ENCODE measurements at regions not wholly inside any gene's neighbourhood (a gene's known extent, or its start where the extent isn't known, plus 50 kb on each side); places are given as distances from the start of the nearest gene placed in this dataset.

DNA sequence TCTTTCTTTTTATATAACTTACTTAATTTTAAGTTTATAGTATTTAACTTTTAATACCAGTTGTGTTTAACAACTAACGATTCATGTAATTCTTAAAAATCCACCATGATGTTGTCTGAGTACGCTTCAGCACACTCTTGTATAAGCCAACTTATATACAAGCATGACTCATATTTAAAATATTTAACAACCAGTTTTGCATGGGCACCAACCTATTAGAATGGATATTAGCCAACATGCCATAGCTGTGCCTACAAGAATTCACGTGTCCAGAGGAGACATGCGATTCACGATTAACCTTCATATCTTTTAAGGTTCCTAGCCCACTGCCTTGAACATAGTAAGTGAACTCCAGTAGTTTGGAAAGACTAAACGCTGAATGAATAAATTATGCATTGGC, 1023.2 kb downstream of the TBL1XR1 start:
- ChIA-PET CTCF (ENCODE audit: low intra/inter-chr PET ratio) (no interaction called here), POLR2A (no interaction called here)
- Histone ChIP-seq H3K9me1 (ENCODE audit: control insufficient read depth, insufficient read depth, low read length) (no peaks in the 10 kb centered on the region), H2AFZ (ENCODE audit: low read depth, low read length) (no peak overlapping the region), H3K4me3 (no peak overlapping the region), H3K9me3 (replicated peaks; ENCODE audit: control insufficient read depth, insufficient read depth, low read depth, low read length) (no peaks in the 10 kb centered on the region; the same call in 1 of the 2 replicates), H3K27ac (ENCODE audit: extremely low read depth, low read depth, low read length) (no peak overlapping the region), H3K4me2 (ENCODE audit: insufficient read depth, low read length) (no peak overlapping the region), H3K36me3 (ENCODE audit: control insufficient read depth, insufficient read depth, low read length) (no peaks in the 10 kb centered on the region), H3K79me2 (ENCODE audit: control insufficient read depth, insufficient read depth, low read length) (no peaks in the 10 kb centered on the region), H3K4me1 (replicated peaks in 1 of 2; ENCODE audit: control insufficient read depth in 2 of 2, insufficient read depth in 2 of 2, low read length in 2 of 2) (no peaks in the 10 kb centered on the region), H4K20me1 (replicated peaks; ENCODE audit: control insufficient read depth, insufficient read depth, low read length) (no peaks in the 10 kb centered on the region), H3K27me3 (ENCODE audit: control insufficient read depth in 2 of 2, insufficient read depth in 2 of 2, low read length in 2 of 2) (no peaks in the 10 kb centered on the region), H3K9ac (ENCODE audit: insufficient read depth in 1 of 2, low read depth in 2 of 2, low read length in 2 of 2) (no peak overlapping the region)
- DNase-seq (ENCODE audit: extremely low read depth in 1 of 4, low spot score in 3 of 4) (no peak), ATAC-seq (no peak), FAIRE-seq (no peak)
- WGBS (ENCODE audit: insufficient coverage, low coverage, missing lambda C conversion rate) = 3% methylated on average over 6 of the region's 6 CpGs
- TF ChIP-seq, protein P1, sequence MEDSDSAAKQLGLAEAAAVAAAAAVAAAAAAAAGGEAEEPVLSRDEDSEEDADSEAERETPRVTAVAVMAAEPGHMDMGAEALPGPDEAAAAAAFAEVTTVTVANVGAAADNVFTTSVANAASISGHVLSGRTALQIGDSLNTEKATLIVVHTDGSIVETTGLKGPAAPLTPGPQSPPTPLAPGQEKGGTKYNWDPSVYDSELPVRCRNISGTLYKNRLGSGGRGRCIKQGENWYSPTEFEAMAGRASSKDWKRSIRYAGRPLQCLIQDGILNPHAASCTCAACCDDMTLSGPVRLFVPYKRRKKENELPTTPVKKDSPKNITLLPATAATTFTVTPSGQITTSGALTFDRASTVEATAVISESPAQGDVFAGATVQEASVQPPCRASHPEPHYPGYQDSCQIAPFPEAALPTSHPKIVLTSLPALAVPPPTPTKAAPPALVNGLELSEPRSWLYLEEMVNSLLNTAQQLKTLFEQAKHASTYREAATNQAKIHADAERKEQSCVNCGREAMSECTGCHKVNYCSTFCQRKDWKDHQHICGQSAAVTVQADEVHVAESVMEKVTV (CRISPR knock-in tag; IDR thresholded peaks at IDR 0.05) = no peak
- TF ChIP-seq, protein P2, sequence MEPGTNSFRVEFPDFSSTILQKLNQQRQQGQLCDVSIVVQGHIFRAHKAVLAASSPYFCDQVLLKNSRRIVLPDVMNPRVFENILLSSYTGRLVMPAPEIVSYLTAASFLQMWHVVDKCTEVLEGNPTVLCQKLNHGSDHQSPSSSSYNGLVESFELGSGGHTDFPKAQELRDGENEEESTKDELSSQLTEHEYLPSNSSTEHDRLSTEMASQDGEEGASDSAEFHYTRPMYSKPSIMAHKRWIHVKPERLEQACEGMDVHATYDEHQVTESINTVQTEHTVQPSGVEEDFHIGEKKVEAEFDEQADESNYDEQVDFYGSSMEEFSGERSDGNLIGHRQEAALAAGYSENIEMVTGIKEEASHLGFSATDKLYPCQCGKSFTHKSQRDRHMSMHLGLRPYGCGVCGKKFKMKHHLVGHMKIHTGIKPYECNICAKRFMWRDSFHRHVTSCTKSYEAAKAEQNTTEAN (CRISPR knock-in tag; IDR thresholded peaks at IDR 0.05) = no peak
- TF ChIP-seq, protein P3, sequence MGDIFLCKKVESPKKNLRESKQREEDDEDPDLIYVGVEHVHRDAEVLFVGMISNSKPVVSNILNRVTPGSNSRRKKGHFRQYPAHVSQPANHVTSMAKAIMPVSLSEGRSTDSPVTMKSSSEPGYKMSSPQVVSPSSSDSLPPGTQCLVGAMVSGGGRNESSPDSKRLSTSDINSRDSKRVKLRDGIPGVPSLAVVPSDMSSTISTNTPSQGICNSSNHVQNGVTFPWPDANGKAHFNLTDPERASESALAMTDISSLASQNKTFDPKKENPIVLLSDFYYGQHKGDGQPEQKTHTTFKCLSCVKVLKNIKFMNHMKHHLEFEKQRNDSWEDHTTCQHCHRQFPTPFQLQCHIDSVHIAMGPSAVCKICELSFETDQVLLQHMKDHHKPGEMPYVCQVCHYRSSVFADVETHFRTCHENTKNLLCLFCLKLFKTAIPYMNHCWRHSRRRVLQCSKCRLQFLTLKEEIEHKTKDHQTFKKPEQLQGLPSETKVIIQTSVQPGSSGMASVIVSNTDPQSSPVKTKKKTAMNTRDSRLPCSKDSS (IDR thresholded peaks at IDR 0.05; ENCODE audit: low read depth, partially characterized antibody) = no peak
- TF ChIP-seq BRD9 (IDR thresholded peaks at IDR 0.05; ENCODE audit: low read depth, partially characterized antibody) = no peak
- no peak for TF ChIP-seq CHD2 (IDR thresholded peaks at IDR 0.05; ENCODE audit: low read depth, low read length)
- no peak for TF ChIP-seq TAL1 (IDR thresholded peaks at IDR 0.05)
- no peak for TF ChIP-seq ASH1L (IDR thresholded peaks at IDR 0.05; ENCODE audit: borderline replicate concordance, low read depth, partially characterized antibody)
- TF ChIP-seq, protein P4, sequence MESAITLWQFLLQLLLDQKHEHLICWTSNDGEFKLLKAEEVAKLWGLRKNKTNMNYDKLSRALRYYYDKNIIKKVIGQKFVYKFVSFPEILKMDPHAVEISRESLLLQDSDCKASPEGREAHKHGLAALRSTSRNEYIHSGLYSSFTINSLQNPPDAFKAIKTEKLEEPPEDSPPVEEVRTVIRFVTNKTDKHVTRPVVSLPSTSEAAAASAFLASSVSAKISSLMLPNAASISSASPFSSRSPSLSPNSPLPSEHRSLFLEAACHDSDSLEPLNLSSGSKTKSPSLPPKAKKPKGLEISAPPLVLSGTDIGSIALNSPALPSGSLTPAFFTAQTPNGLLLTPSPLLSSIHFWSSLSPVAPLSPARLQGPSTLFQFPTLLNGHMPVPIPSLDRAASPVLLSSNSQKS (CRISPR knock-in tag; IDR thresholded peaks at IDR 0.05) = no peak
- no peak for TF ChIP-seq SMAD4 (CRISPR knock-in tag; conservative IDR thresholded peaks at IDR 0.05)
- no peak for TF ChIP-seq HNRNPH1 (optimal IDR thresholded peaks at IDR 0.05; ENCODE audit: low read depth, low read length)
- TF ChIP-seq ARNT (IDR thresholded peaks at IDR 0.05) = no peak
- no peak for TF ChIP-seq OTX1 (CRISPR knock-in tag; IDR thresholded peaks at IDR 0.05)
- intact Hi-C loops (cut with micrococcal nuclease) (no loop called here), in situ Hi-C loops (cut with MboI) (no loop called here)
- BruUV-seq (replicated peaks) = no TSS peak

All from K562 (cell line).